ENCODE measurements at regions not wholly inside any gene's neighbourhood (a gene's known extent, or its start where the extent isn't known, plus 50 kb on each side); places are given as distances from the start of the nearest gene placed in this dataset.

DNA sequence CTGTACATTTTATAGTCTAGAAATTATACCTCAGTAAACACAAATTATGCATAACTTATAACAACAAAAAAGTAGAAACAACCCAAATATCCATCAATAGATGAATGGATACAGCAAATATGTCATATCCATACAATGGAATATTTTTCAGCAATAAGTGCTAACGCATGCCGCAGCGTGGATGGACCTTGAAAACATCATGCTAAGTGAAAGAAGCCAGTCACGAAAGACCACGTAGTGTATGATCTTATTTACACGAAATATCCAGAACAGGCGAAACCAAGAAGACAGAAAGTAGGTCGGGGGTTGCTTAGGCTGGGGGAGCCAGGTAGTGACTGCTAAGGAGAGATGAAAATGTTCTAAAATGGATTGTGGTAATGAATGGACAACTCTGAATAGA, 167.1 kb upstream of the MYCN start:
- H3K27ac ChIP-seq = no peak overlapping the region
- no peak overlapping the region for H3K4me3 ChIP-seq

GRCh38 chr2:15773846-15774245, 166.5 kb upstream of the MYCN start:
- H3K4me3 ChIP-seq = no peak overlapping the region
- H3K27ac ChIP-seq = no peak overlapping the region

- Histone ChIP-seq H3K27ac (no peak overlapping the region), H3K4me3 (no peak overlapping the region)
Measured at GRCh38 chr2:15775753-15776628, 164.4 kb upstream of the MYCN start.

GRCh38 chr2:15776629-15776919, 163.8 kb upstream of the MYCN start:
- no peak overlapping the region for H3K27ac ChIP-seq

GRCh38 chr2:15776992-15777702, 163.2 kb upstream of the MYCN start:
- H3K27ac ChIP-seq = no peak overlapping the region
- H3K4me3 ChIP-seq = no peak overlapping the region

More at GRCh38 chr2:15776629-15776919, 163.8 kb upstream of the MYCN start:
- no peak overlapping the region for H3K4me3 ChIP-seq

DNA sequence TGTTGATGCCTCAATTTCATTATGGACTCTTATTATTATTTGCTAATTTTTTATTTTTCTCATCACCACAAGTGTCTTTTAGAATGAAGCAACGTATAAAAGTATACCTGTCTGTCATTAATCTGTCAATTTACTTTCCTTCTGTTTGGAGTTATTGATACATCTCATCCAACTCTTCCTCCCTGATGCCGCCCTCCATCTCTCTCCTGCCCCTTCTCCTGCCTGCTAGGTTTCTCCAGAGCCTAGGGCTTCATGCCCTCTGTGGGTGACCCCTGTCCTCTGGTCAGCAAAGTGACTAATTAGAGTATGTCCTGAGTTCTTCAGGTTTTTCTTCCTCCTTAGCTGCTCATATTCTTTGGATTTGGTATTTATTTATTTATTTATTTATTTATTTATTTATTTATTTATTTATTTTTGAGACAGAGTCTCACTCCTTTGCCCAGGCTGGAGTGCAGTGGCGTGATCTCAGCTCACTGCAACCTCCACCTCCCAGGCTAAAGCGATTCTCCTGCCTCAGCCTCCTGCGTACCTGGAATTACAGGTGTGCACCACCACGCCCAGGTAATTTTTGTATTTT, 162.5 kb upstream of the MYCN start:
- H3K27ac ChIP-seq = no peak overlapping the region
- no peak overlapping the region for H3K4me3 ChIP-seq

GRCh38 chr2:15778529-15779219, 161.7 kb upstream of the MYCN start:
- Histone ChIP-seq H3K27ac (no peak overlapping the region), H3K4me3 (no peak overlapping the region)

- no peak overlapping the region for H3K27ac ChIP-seq
Measured at GRCh38 chr2:15779381-15780041, 160.8 kb upstream of the MYCN start.

DNA sequence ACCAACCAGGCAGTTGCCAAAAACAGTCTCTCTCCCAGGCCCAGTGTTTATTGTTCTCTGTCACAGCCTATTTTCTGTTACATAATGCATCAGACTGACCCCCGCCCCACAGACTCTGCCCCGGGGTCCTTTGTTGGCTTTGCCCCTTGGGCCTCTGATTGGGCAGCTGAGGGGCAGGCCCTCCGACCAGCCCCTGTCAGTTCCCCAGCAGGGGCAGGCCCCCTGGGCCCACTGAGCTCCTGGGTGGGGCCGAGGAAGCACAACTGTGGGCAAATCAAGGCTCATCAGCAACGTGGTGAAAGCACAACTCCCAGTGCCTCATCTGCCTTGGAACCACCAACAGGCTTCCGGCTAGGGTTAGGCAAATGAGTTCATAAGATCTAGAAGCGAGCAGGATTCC, 160.1 kb upstream of the MYCN start:
- Histone ChIP-seq H3K4me3 (no peak overlapping the region), H3K27ac (no peak overlapping the region)

More at GRCh38 chr2:15779381-15780041, 160.8 kb upstream of the MYCN start:
- H3K4me3 ChIP-seq = no peak overlapping the region

DNA sequence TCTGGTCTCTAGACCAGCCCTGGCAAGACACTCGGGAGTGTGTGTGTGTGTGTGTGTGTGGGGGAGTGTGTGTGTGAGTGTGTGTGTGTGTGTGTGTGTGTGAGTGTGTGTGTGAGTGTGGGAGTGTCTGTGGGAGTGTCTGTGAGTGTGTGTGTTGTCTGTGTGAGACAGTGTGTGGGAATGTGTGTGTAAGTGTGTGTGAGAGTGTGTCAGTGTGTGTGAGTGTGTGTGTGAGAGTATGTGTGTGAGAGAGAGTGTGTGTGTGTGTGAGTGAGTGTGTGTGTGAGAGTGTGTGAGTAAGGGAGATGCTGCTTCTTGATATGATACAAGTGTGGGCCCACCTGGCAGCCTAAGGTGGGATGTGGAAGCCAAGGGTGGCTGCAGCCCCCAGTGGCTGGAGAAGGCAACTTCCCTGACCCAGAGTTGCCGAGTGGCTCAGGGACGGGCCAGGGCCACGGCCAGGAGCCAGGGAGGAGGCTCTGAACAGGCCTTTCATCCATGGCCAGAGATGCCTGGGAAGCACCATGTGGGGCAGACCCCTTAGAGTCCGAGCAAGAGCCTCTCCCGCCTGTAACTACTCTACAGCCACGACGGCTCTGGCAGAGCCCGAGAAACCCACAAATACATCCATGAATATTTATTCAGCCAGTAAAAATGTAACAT, 159.3 kb upstream of the MYCN start:
- no peak overlapping the region for H3K27ac ChIP-seq

DNA sequence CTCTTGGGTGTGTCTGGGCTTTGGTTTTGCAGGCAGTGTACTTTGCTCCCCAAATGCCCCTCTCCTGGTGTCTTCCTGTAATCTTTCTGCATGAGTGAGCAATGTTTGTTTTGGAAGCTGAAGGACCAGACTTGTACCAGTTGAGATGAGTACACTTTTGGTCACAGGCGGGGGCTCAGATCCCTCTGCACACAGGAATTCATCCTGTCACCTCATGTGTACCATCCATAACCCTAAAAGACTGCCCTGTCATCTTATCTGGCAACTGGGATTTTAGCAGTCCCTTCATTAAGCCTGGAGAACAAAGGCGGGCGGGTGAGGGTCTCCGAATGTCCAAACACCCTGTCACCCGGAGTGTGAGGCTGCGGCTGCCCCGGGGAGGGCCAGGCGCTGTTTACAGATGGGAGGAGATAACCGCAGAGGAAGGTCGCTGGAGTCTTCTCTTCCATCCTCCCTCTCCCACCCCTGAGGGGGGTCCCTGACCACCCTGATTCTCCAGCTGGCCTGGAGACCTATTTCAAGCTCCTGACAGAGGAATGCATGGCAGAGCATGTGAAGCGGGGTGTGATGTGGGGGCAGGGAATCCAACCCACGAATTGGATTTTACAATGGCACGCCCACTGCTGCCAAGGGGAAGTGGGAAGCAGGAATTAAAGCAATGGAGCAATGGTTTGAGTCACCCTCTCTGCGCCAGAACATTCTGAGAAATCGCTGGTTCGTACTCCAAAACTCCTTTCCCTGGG, 158.2 kb upstream of the MYCN start:
- no peak overlapping the region for H3K4me3 ChIP-seq

More for the DNA sequence above, 159.3 kb upstream of the MYCN start:
- no peak overlapping the region for H3K4me3 ChIP-seq

GRCh38 chr2:15782769-15783294, 157.5 kb upstream of the MYCN start:
- no peak overlapping the region for H3K4me3 ChIP-seq
- H3K27ac ChIP-seq = no peak overlapping the region

More for the DNA sequence above, 158.2 kb upstream of the MYCN start:
- no peak overlapping the region for H3K27ac ChIP-seq

- no peak overlapping the region for H3K27ac ChIP-seq
- no peak overlapping the region for H3K4me3 ChIP-seq
Measured at GRCh38 chr2:15783489-15783888, 156.9 kb upstream of the MYCN start.

- Histone ChIP-seq H3K4me3 (no peak overlapping the region), H3K27ac (no peak overlapping the region)
Measured at GRCh38 chr2:15784106-15784885, 156.1 kb upstream of the MYCN start.

DNA sequence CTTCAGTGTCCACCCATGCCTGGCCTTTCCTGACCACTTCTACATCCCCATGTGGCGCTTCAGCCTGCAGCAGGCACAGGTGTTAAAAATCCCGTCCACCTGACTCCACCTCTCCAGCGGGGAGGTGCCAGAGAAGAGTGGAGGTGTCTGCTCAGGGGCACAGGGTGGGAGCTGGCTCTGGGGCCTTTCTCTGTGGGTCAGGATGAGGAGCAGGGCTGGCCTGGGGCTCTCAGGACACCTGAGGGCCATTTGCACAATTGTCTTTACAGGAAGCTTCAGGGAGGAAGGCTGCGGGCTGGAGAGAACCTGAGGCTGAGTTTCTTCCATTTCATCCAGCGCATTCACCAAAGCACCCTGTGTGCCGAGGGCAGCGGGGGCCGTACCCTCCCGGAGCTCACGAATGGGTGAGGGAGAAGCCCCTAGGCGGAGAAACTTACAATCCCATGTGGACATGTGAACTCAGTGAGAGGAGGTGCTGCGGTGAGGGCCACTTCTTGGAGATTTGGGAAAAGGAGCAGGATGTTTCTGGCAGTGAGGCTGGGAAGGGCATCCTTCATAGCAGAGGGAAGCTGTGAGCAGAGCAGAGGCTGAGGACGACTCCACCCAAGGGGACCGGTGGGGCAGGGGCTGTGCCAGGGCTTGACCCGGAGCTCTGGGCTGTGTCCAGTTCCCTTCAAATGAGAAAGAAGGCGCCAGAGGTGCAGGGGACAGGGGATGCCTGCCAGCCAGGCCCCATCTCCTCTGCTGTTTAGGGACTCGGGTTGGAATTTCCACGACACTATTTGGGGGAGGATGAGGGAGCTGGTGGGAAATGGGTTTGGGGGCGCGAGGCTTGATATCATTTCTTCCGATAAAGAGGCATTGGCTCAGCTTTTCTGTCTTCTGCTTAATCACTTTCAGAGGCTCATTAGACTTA, 155.2 kb upstream of the MYCN start:
- no peak overlapping the region for H3K4me3 ChIP-seq
- no peak overlapping the region for H3K27ac ChIP-seq

GRCh38 chr2:15786003-15786654, 154.2 kb upstream of the MYCN start:
- H3K27ac ChIP-seq = no peak overlapping the region
- H3K4me3 ChIP-seq = no peak overlapping the region

Measured in skin epidermis (tissue), 12 donors.